ENCODE measurements at regions not wholly inside any gene's neighbourhood (a gene's known extent, or its start where the extent isn't known, plus 50 kb on each side); places are given as distances from the start of the nearest gene placed in this dataset.

- TF ChIP-seq POLR2AphosphoS5 (IDR thresholded peaks at IDR 0.05; ENCODE audit: low read depth, low read length) (no peak), POLR2A (IDR thresholded peaks at IDR 0.05; ENCODE audit: low read depth, low read length) (no peak)
Measured at GRCh38 chr13:74273581-74273980, 139.4 kb upstream of the KLF12 start.

Measured in GM12892 (cell line).